HCEC 1CT (cell line): ENCODE measurements at regions not wholly inside any gene's neighbourhood (a gene's known extent, or its start where the extent isn't known, plus 50 kb on each side); places are given as distances from the start of the nearest gene placed in this dataset.
"Not testable (repeated sequence)": the region's sequence is repeated elsewhere in the genome, so short reads cannot be mapped to it uniquely, and the experiment has no call there.

Experiments
- DNase-seq: peaks from one replicate; pipeline ENCODE4 v3.0.0-alpha.2; 2017

- no peak for DNase-seq
Measured at GRCh38 chr11:90449606-90450005, 226.8 kb upstream of the CHORDC1 start.

GRCh38 chr11:90448256-90448655 lies 225.4 kb upstream of the CHORDC1 start:
- DNase-seq = no peak

- no peak for DNase-seq
Measured at GRCh38 chr11:90447618-90448017, 224.8 kb upstream of the CHORDC1 start.

GRCh38 chr11:90446207-90446606 lies 223.4 kb upstream of the CHORDC1 start:
- no peak for DNase-seq

GRCh38 chr11:90438069-90438468 lies 215.2 kb upstream of the CHORDC1 start:
- DNase-seq = no peak

GRCh38 chr11:90434858-90435257 lies 212.0 kb upstream of the CHORDC1 start:
- DNase-seq = no peak

- DNase-seq = no peak
Measured at GRCh38 chr11:90428836-90429235, 206.0 kb upstream of the CHORDC1 start.

- no peak for DNase-seq
Measured at GRCh38 chr11:90426442-90426841, 203.6 kb upstream of the CHORDC1 start.

- DNase-seq = no peak
Measured at GRCh38 chr11:90423378-90423777, 200.5 kb upstream of the CHORDC1 start.

GRCh38 chr11:90422787-90423186 lies 199.9 kb upstream of the CHORDC1 start:
- DNase-seq = not testable (repeated sequence)

GRCh38 chr11:90414221-90414620 lies 191.4 kb upstream of the CHORDC1 start:
- DNase-seq = no peak

- no peak for DNase-seq
Measured at GRCh38 chr11:90407350-90407749, 184.5 kb upstream of the CHORDC1 start.

- DNase-seq = no peak
Measured at GRCh38 chr11:90392692-90393091, 169.8 kb upstream of the CHORDC1 start.

GRCh38 chr11:90391756-90392155 lies 168.9 kb upstream of the CHORDC1 start:
- no peak for DNase-seq

- no peak for DNase-seq
Measured at GRCh38 chr11:90380206-90380605, 157.4 kb upstream of the CHORDC1 start.

- no peak for DNase-seq
Measured at GRCh38 chr11:90373971-90374370, 151.1 kb upstream of the CHORDC1 start.

GRCh38 chr11:90364527-90364926 lies 141.7 kb upstream of the CHORDC1 start:
- DNase-seq = no peak

GRCh38 chr11:90363739-90364138 lies 140.9 kb upstream of the CHORDC1 start:
- no peak for DNase-seq

GRCh38 chr11:90355200-90355599 lies 132.4 kb upstream of the CHORDC1 start:
- no peak for DNase-seq

- no peak for DNase-seq
Measured at GRCh38 chr11:90349731-90350130, 126.9 kb upstream of the CHORDC1 start.

GRCh38 chr11:90344546-90344945 lies 121.7 kb upstream of the CHORDC1 start:
- DNase-seq = no peak

- DNase-seq = no peak
Measured at GRCh38 chr11:90343673-90344072, 120.8 kb upstream of the CHORDC1 start.

- no peak for DNase-seq
Measured at GRCh38 chr11:90341986-90342385, 119.1 kb upstream of the CHORDC1 start.

GRCh38 chr11:90332415-90332814 lies 109.6 kb upstream of the CHORDC1 start:
- DNase-seq = no peak

- DNase-seq = no peak
Measured at GRCh38 chr11:90330632-90331031, 107.8 kb upstream of the CHORDC1 start.

GRCh38 chr11:90329043-90329442 lies 106.2 kb upstream of the CHORDC1 start:
- DNase-seq = no peak
